Keratinocyte (primary cell): ENCODE measurements at regions not wholly inside any gene's neighbourhood (a gene's known extent, or its start where the extent isn't known, plus 50 kb on each side); places are given as distances from the start of the nearest gene placed in this dataset.

Experiments
- DNase-seq: peaks from one replicate; pipeline ENCODE4 v3.0.0-alpha.2; 2011; ENCODE audit warnings: low read depth, missing footprints, low spot score
- FAIRE-seq: peaks from 2 replicates; lab custom pipeline; 2011; peaks lifted over from hg19 to GRCh38; lab: Jason Lieb, UNC
- H2AFZ ChIP-seq: 2 replicates; pipeline ENCODE4 v1.6.0; 2012; ENCODE audit warnings: low read length, control low read depth, inconsistent platforms; ENCODE audit not compliant: control insufficient read depth
- H3K27ac ChIP-seq: 2 replicates; pipeline ENCODE4 v1.5.1; 2011; ENCODE audit warnings: low read length; ENCODE audit not compliant: control insufficient read depth, insufficient read depth
- H3K27me3 ChIP-seq: 3 replicates; pipeline ENCODE4 v1.6.0; 2011; ENCODE audit warnings: low read length; ENCODE audit not compliant: control insufficient read depth, insufficient read depth; ENCODE audit errors: extremely low read depth
- H3K36me3 ChIP-seq, 2 experiments: 2 replicates in 1 of 2; 3 replicates in 1 of 2; pipeline ENCODE4 v1.5.1; 2011; ENCODE audit warnings: low read length in 2 of 2, mild to moderate bottlenecking in 1 of 2; ENCODE audit not compliant: control insufficient read depth in 2 of 2, insufficient read depth in 2 of 2; ENCODE audit errors: extremely low read depth in 1 of 2
- H3K4me1 ChIP-seq: 3 replicates; pipeline ENCODE4 v1.5.1; 2011; ENCODE audit warnings: low read length; ENCODE audit not compliant: control insufficient read depth, insufficient read depth; ENCODE audit errors: extremely low read depth
- H3K4me2 ChIP-seq: 3 replicates; pipeline ENCODE4 v1.6.0; 2011; ENCODE audit warnings: low read depth, low read length; ENCODE audit not compliant: control insufficient read depth, insufficient read depth; ENCODE audit errors: extremely low read depth
- H3K4me3 ChIP-seq, 3 experiments: fragments of 200-600 bp in 1 of 3; sonication (generic) in 1 of 3; 2 replicates in 2 of 3; 3 replicates in 1 of 3; pipeline ENCODE4 v1.5.1; 2011 to 2016; ENCODE audit warnings: low read length in 3 of 3, mild to moderate bottlenecking in 3 of 3, control low read depth in 2 of 3, inconsistent platforms in 1 of 3, low read depth in 1 of 3, mixed read lengths in 1 of 3, mixed run types in 1 of 3, moderate library complexity in 1 of 3; ENCODE audit not compliant: control insufficient read depth in 2 of 3, insufficient read depth in 2 of 3; ENCODE audit errors: extremely low read depth in 1 of 3
- H3K79me2 ChIP-seq: 2 replicates; pipeline ENCODE4 v1.6.0; 2012; ENCODE audit warnings: low read length; ENCODE audit not compliant: control insufficient read depth, insufficient read depth
- H3K9ac ChIP-seq: 3 replicates; pipeline ENCODE4 v1.6.0; 2011; ENCODE audit warnings: low read length; ENCODE audit not compliant: control insufficient read depth, insufficient read depth; ENCODE audit errors: extremely low read depth
- H3K9me1 ChIP-seq: 3 replicates; pipeline ENCODE4 v1.6.0; 2011; ENCODE audit warnings: low read length; ENCODE audit not compliant: control insufficient read depth, insufficient read depth; ENCODE audit errors: extremely low read depth
- H3K9me3 ChIP-seq: 2 replicates; pipeline ENCODE4 v1.5.1; 2012; ENCODE audit warnings: low read depth, low read length; ENCODE audit not compliant: control insufficient read depth
- H4K20me1 ChIP-seq: 3 replicates; pipeline ENCODE4 v1.6.0; 2011; ENCODE audit warnings: low read length; ENCODE audit not compliant: control insufficient read depth, insufficient read depth; ENCODE audit errors: extremely low read depth
- EZH2 ChIP-seq: IDR thresholded peaks from one replicate; pipeline ENCODE4 v1.6.1; 2012; ENCODE audit warnings: inconsistent platforms, mild to moderate bottlenecking, low read length, moderate library complexity
- dilution Hi-C: fragments of 300-500 bp; cut with MboI; formaldehyde crosslinking; loops from one replicate; pipeline ENCODE4 v1.7.0; 2020; ENCODE audit warnings: low sequenced_read_pairs; ENCODE audit not compliant: extremely low pct_ligation_motif_present
- TF ChIP-seq, protein P1 (sequence below), 3 experiments: IDR thresholded peaks in 1 of 3; conservative IDR thresholded peaks in 1 of 3; optimal IDR thresholded peaks in 1 of 3; 2 replicates in 2 of 3; 3 replicates in 1 of 3; pipeline versions ENCODE3 to v1.5.1; 2011; ENCODE audit warnings: low read length in 3 of 3, mild to moderate bottlenecking in 3 of 3, moderate library complexity in 2 of 3, control low read depth in 1 of 3, inconsistent platforms in 1 of 3; ENCODE audit not compliant: insufficient read depth in 2 of 3; ENCODE audit errors: extremely low read depth in 1 of 3

DNA sequence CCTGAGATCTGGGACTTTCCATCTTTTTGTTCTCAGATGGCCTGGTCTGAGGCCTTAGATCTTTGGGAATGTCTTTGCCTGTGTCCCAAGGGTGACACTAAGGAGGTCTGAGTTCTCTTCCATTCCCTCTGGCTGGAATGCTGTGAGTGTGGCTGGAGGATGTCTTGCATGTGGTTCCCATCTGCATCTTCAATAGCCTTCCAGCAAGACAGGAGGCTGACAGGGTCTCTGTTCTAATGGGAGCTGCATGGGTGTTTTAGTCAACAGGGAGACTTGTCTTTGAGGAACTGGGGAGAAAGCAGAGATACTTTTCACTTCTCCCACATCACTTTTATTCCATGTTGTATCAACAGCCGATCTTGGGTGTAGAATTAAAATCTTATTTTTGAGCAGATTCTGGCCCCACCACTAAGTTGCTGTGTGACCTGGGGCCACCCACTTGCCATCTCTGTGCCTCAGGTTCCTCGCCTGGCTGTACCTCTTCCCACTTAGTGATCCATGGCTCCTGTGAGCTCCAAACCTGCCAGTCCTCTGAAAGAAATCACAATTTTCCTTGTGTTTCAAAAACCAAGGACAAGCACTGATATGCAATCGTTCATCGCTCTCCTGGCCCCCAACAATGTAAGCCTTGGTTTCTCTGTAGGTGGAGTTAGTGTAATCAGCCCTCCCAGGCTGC lies 75.2 kb downstream of the LSM3 start:
- Histone ChIP-seq H3K27ac (no peak overlapping the region), H3K36me3 (no peaks in the 10 kb centered on the region), H3K4me2 (no peak overlapping the region), H3K4me3 (no peak overlapping the region), H3K9me3 (no peaks in the 10 kb centered on the region), H3K4me1 (peaks cover 12% of the 10 kb centered on the region), H3K9me1 (no peaks in the 10 kb centered on the region), H3K79me2 (no peaks in the 10 kb centered on the region), H4K20me1 (no peaks in the 10 kb centered on the region), H3K27me3 (peaks cover 2% of the 10 kb centered on the region), H3K9ac (no peak overlapping the region), H2AFZ (no peak overlapping the region)
- FAIRE-seq, result no peak
- TF ChIP-seq, protein P1, sequence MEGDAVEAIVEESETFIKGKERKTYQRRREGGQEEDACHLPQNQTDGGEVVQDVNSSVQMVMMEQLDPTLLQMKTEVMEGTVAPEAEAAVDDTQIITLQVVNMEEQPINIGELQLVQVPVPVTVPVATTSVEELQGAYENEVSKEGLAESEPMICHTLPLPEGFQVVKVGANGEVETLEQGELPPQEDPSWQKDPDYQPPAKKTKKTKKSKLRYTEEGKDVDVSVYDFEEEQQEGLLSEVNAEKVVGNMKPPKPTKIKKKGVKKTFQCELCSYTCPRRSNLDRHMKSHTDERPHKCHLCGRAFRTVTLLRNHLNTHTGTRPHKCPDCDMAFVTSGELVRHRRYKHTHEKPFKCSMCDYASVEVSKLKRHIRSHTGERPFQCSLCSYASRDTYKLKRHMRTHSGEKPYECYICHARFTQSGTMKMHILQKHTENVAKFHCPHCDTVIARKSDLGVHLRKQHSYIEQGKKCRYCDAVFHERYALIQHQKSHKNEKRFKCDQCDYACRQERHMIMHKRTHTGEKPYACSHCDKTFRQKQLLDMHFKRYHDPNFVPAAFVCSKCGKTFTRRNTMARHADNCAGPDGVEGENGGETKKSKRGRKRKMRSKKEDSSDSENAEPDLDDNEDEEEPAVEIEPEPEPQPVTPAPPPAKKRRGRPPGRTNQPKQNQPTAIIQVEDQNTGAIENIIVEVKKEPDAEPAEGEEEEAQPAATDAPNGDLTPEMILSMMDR (optimal IDR thresholded peaks at IDR 0.05 in 1 of 3, IDR thresholded peaks at IDR 0.05 in 1 of 3, conservative IDR thresholded peaks at IDR 0.05 in 1 of 3; ENCODE audit: extremely low read depth in 1 of 3, insufficient read depth in 2 of 3, low read length in 3 of 3), result no peak
- no peak for TF ChIP-seq EZH2
- no peak for DNase-seq
- dilution Hi-C loops, result no loop called here

DNA sequence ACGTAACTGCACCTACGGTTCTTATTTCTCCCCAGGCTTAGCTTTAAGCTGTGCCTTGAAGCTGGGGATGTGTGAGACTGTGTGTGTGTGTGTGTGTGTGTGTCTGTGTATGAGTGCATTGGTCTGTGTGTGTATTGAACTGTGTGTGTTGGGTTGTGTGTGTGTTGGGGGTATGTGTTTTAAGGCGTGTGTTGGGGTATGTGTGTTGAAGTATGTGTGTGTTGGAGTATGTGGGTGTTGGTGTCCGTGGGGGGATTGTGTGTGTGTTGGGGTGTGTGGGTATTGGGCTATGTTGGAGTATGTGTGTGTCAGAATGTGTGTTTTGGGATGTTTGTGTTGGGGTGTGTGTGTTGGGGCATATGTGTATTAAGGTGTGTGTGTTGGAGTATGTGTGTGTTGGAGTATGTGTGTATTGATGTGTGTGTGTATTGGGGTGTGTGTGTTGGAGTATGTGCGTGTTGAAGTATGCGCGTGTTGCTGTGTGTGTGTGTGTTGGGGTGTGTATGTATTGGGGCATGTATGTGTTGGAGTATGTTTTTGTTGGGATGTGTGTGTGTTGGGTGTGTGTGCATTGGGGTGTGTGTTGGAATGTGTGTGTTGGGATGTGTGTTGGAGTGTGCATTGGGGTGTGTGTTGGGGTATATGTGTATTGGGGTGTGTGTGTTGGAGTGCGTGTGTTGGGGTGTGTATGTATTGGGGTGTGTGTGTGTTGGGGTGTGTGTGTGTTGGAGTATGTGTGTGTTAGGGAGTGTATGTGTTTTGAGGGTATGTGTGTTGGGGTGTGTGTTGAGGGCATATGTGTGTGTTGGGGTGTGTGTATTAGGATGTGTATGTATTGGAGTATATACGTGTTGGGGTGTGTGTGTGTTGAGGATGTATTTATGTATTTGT lies 76.4 kb downstream of the LSM3 start:
- no peak overlapping the region for H2AFZ ChIP-seq
- no peaks in the 10 kb centered on the region for H3K27me3 ChIP-seq
- TF ChIP-seq, protein P1 (optimal IDR thresholded peaks at IDR 0.05 in 1 of 3, IDR thresholded peaks at IDR 0.05 in 1 of 3, conservative IDR thresholded peaks at IDR 0.05 in 1 of 3; ENCODE audit: extremely low read depth in 1 of 3, insufficient read depth in 2 of 3, low read length in 3 of 3), result no peak
- no peak for TF ChIP-seq EZH2
- H3K9me3 ChIP-seq, result no peaks in the 10 kb centered on the region
- H4K20me1 ChIP-seq, result no peaks in the 10 kb centered on the region
- DNase-seq, result no peak
- no peak overlapping the region for H3K9ac ChIP-seq
- H3K36me3 ChIP-seq, result no peaks in the 10 kb centered on the region
- H3K9me1 ChIP-seq, result no peaks in the 10 kb centered on the region
- H3K4me2 ChIP-seq, result no peak overlapping the region
- no peaks in the 10 kb centered on the region for H3K79me2 ChIP-seq
- no peak for FAIRE-seq
- peaks cover 12% of the 10 kb centered on the region for H3K4me1 ChIP-seq
- H3K27ac ChIP-seq, result no peak overlapping the region
- H3K4me3 ChIP-seq, result no peak overlapping the region
- dilution Hi-C loops, result no loop called here
